Panc1 (cell line): ENCODE measurements at regions not wholly inside any gene's neighbourhood (a gene's known extent, or its start where the extent isn't known, plus 50 kb on each side); places are given as distances from the start of the nearest gene placed in this dataset.

Experiments used
- CTCF ChIP-seq: fragments of 450-650 bp; IDR thresholded peaks from 2 replicates; pipeline ENCODE4 v1.5.1; 2017; ENCODE audit warnings: mild to moderate bottlenecking
- POLR2AphosphoS5 ChIP-seq: IDR thresholded peaks from 2 replicates; pipeline ENCODE4 v1.6.1; 2012; ENCODE audit warnings: mild to moderate bottlenecking, low read depth, low read length, moderate library complexity

DNA sequence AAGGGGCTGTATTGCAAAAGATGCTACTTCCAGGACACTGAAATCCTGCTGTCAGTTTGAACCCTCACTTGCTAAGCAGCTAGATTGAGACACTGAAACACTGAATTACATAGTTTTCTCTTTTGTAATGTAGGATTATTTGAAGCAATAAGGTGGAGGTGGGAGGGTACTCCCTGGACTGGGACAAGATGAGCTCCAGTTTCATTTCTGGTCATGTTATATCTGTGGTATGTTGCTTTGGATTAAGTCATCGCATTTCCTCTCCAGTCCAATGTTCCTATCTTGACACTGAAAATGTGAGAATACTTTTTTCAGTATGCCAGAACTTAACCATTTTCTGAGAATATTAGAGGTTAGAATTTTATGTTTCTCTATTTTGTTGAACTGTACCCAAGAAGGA lies 426.2 kb upstream of the MEX3C start:
- no peak for TF ChIP-seq POLR2AphosphoS5
- TF ChIP-seq CTCF: no peak
